SK-N-DZ (cell line): ENCODE measurements at regions not wholly inside any gene's neighbourhood (a gene's known extent, or its start where the extent isn't known, plus 50 kb on each side); places are given as distances from the start of the nearest gene placed in this dataset.
A peak's percentile ranks its signal among the peaks of the same experiment; 100 is the strongest.
"Not testable (repeated sequence)": the region's sequence is repeated elsewhere in the genome, so short reads cannot be mapped to it uniquely, and the experiment has no call there.

Source experiments
- DNase-seq: peaks from one replicate; pipeline ENCODE4 v3.0.0-alpha.2; 2015; ENCODE audit warnings: low spot score

GRCh38 chr14:105600939-105601359 is 74.6 kb downstream of the TMEM121 start:
- no peak for DNase-seq

GRCh38 chr14:105601360-105602242 is 75.2 kb downstream of the TMEM121 start:
- no peak for DNase-seq

- no peak for DNase-seq
These were observed 75.9 kb downstream of the TMEM121 start for GRCh38 chr14:105602243-105602750.

GRCh38 chr14:105602799-105603793 is 76.7 kb downstream of the TMEM121 start:
- DNase-seq: no peak

- DNase-seq: not testable (repeated sequence)
These were observed 78.4 kb downstream of the TMEM121 start for GRCh38 chr14:105604531-105605463.

- no peak for DNase-seq
These were observed 79.3 kb downstream of the TMEM121 start for GRCh38 chr14:105605464-105606304.

GRCh38 chr14:105606305-105606975 is 80.1 kb downstream of the TMEM121 start:
- DNase-seq: not testable (repeated sequence)

- not testable (repeated sequence) for DNase-seq
These were observed 80.6 kb downstream of the TMEM121 start for GRCh38 chr14:105607025-105607424.

GRCh38 chr14:105614987-105615386 is 88.6 kb downstream of the TMEM121 start:
- not testable (repeated sequence) for DNase-seq

GRCh38 chr14:105615986-105616801 is 89.8 kb downstream of the TMEM121 start:
- DNase-seq: not testable (repeated sequence)

- no peak for DNase-seq
These were observed 90.4 kb downstream of the TMEM121 start for GRCh38 chr14:105616802-105617192.

GRCh38 chr14:105617201-105617777 is 90.9 kb downstream of the TMEM121 start:
- DNase-seq: peak; percentile 8

- not testable (repeated sequence) for DNase-seq
These were observed 91.4 kb downstream of the TMEM121 start for GRCh38 chr14:105617805-105618204.

GRCh38 chr14:105619324-105619723 is 92.9 kb downstream of the TMEM121 start:
- not testable (repeated sequence) for DNase-seq

GRCh38 chr14:105620178-105620864 is 93.9 kb downstream of the TMEM121 start:
- not testable (repeated sequence) for DNase-seq

GRCh38 chr14:105620865-105621471 is 94.6 kb downstream of the TMEM121 start:
- DNase-seq: not testable (repeated sequence)
